ENCODE measurements at regions not wholly inside any gene's neighbourhood (a gene's known extent, or its start where the extent isn't known, plus 50 kb on each side); places are given as distances from the start of the nearest gene placed in this dataset.

GRCh38 chr5:57805170-57805569 is 322.6 kb upstream of the ACTBL2 start:
- no peak for TF ChIP-seq POLR2AphosphoS5 (IDR thresholded peaks at IDR 0.05)
- no peak for TF ChIP-seq CTCF (IDR thresholded peaks at IDR 0.05 in 8 of 11, conservative IDR thresholded peaks at IDR 0.05 in 3 of 11)

All from spleen (tissue), 7 donors.